ENCODE measurements at regions not wholly inside any gene's neighbourhood (a gene's known extent, or its start where the extent isn't known, plus 50 kb on each side); places are given as distances from the start of the nearest gene placed in this dataset.

- no peak for TF ChIP-seq POLR2A (IDR thresholded peaks at IDR 0.05)
- TF ChIP-seq, protein P1, sequence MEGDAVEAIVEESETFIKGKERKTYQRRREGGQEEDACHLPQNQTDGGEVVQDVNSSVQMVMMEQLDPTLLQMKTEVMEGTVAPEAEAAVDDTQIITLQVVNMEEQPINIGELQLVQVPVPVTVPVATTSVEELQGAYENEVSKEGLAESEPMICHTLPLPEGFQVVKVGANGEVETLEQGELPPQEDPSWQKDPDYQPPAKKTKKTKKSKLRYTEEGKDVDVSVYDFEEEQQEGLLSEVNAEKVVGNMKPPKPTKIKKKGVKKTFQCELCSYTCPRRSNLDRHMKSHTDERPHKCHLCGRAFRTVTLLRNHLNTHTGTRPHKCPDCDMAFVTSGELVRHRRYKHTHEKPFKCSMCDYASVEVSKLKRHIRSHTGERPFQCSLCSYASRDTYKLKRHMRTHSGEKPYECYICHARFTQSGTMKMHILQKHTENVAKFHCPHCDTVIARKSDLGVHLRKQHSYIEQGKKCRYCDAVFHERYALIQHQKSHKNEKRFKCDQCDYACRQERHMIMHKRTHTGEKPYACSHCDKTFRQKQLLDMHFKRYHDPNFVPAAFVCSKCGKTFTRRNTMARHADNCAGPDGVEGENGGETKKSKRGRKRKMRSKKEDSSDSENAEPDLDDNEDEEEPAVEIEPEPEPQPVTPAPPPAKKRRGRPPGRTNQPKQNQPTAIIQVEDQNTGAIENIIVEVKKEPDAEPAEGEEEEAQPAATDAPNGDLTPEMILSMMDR (IDR thresholded peaks at IDR 0.05), result no peak
These were observed 296.2 kb downstream of the TCERG1L start for GRCh38 chr10:131015271-131015670.
